ENCODE measurements at regions not wholly inside any gene's neighbourhood (a gene's known extent, or its start where the extent isn't known, plus 50 kb on each side); places are given as distances from the start of the nearest gene placed in this dataset.

GRCh38 chr4:4952273-4952672 is 67.0 kb downstream of the CYTL1 start:
- Histone ChIP-seq H3K4me2 (ENCODE audit: low read depth, low read length) (no peak overlapping the region), H2AFZ (ENCODE audit: low read length) (no peak overlapping the region), H3K4me3 (replicated peaks in 1 of 3; ENCODE audit: insufficient read depth in 1 of 3, low read depth in 2 of 3, low read length in 3 of 3) (no peak overlapping the region), H4K20me1 (ENCODE audit: insufficient read depth, low read length) (no peaks in the 10 kb centered on the region), H3K27ac (ENCODE audit: extremely low read length, insufficient read depth, low read length) (no peak overlapping the region), H3K9ac (ENCODE audit: insufficient read depth, low read depth, low read length) (no peak overlapping the region), H3K9me3 (ENCODE audit: low read length) (peaks cover 7% of the 10 kb centered on the region; the same call in 1 of the 2 replicates), H3K79me2 (ENCODE audit: insufficient read depth, low read length) (no peaks in the 10 kb centered on the region), H3K27me3 (ENCODE audit: control insufficient read depth in 1 of 2, insufficient read depth in 2 of 2, low read length in 2 of 2) (peaks cover 1 to 5% of the 10 kb centered on the region in 2 experiments; a peak in 2 of 5 replicates), H3K4me1 (ENCODE audit: insufficient read depth, low read length) (no peaks in the 10 kb centered on the region), H3K36me3 (replicated peaks in 1 of 2; ENCODE audit: control insufficient read depth in 1 of 2, insufficient read depth in 2 of 2, low read length in 2 of 2) (no peaks in the 10 kb centered on the region)
- POLR2A ChIA-PET: no interaction called here
- CTCF ChIA-PET (ENCODE audit: low intra/inter-chr PET ratio, low total read pairs): no interaction called here
- ATAC-seq (no peak), FAIRE-seq (no peak), DNase-seq (ENCODE audit: low spot score) (no peak)
- no TSS peak for BruUV-seq (replicated peaks)
- in situ Hi-C loops (cut with HindIII; ENCODE audit: extremely low pct_ligation_motif_present, low pct_unique_long_range_greater_than_20kb): no loop called here
- WGBS (ENCODE audit: low lambda C conversion rate): 33% methylated on average over 2 of the region's 2 CpGs
- TF ChIP-seq WIZ (CRISPR knock-in tag; IDR thresholded peaks at IDR 0.05) (no peak), NONO (IDR thresholded peaks at IDR 0.05) (no peak), NONO (CRISPR knock-in tag; conservative IDR thresholded peaks at IDR 0.05) (no peak), AKAP8 (CRISPR knock-in tag; IDR thresholded peaks at IDR 0.05) (no peak), TFDP2 (CRISPR knock-in tag; IDR thresholded peaks at IDR 0.05) (no peak), SAFB2 (CRISPR knock-in tag; IDR thresholded peaks at IDR 0.05; ENCODE audit: borderline replicate concordance, low read depth) (no peak), ZNF784 (CRISPR knock-in tag; IDR thresholded peaks at IDR 0.05; ENCODE audit: borderline replicate concordance) (no peak), SMAD3 (CRISPR knock-in tag; IDR thresholded peaks at IDR 0.05) (no peak), RFXAP (CRISPR knock-in tag; IDR thresholded peaks at IDR 0.05; ENCODE audit: borderline replicate concordance) (no peak), ZNF746 (CRISPR knock-in tag; IDR thresholded peaks at IDR 0.05) (no peak), CBX5 (CRISPR knock-in tag; IDR thresholded peaks at IDR 0.05; ENCODE audit: borderline replicate concordance) (no peak), TAF1 (CRISPR knock-in tag; IDR thresholded peaks at IDR 0.05) (no peak), FOXO1 (CRISPR knock-in tag; IDR thresholded peaks at IDR 0.05) (no peak), KDM5A (IDR thresholded peaks at IDR 0.05; ENCODE audit: borderline replicate concordance, low read length) (no peak), ZNF792 (CRISPR knock-in tag; IDR thresholded peaks at IDR 0.05) (no peak)
- TF ChIP-seq, protein P1, sequence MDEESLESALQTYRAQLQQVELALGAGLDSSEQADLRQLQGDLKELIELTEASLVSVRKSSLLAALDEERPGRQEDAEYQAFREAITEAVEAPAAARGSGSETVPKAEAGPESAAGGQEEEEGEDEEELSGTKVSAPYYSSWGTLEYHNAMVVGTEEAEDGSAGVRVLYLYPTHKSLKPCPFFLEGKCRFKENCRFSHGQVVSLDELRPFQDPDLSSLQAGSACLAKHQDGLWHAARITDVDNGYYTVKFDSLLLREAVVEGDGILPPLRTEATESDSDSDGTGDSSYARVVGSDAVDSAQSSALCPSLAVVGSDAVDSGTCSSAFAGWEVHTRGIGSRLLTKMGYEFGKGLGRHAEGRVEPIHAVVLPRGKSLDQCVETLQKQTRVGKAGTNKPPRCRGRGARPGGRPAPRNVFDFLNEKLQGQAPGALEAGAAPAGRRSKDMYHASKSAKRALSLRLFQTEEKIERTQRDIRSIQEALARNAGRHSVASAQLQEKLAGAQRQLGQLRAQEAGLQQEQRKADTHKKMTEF (CRISPR knock-in tag; IDR thresholded peaks at IDR 0.05): no peak
- TF ChIP-seq, protein P2, sequence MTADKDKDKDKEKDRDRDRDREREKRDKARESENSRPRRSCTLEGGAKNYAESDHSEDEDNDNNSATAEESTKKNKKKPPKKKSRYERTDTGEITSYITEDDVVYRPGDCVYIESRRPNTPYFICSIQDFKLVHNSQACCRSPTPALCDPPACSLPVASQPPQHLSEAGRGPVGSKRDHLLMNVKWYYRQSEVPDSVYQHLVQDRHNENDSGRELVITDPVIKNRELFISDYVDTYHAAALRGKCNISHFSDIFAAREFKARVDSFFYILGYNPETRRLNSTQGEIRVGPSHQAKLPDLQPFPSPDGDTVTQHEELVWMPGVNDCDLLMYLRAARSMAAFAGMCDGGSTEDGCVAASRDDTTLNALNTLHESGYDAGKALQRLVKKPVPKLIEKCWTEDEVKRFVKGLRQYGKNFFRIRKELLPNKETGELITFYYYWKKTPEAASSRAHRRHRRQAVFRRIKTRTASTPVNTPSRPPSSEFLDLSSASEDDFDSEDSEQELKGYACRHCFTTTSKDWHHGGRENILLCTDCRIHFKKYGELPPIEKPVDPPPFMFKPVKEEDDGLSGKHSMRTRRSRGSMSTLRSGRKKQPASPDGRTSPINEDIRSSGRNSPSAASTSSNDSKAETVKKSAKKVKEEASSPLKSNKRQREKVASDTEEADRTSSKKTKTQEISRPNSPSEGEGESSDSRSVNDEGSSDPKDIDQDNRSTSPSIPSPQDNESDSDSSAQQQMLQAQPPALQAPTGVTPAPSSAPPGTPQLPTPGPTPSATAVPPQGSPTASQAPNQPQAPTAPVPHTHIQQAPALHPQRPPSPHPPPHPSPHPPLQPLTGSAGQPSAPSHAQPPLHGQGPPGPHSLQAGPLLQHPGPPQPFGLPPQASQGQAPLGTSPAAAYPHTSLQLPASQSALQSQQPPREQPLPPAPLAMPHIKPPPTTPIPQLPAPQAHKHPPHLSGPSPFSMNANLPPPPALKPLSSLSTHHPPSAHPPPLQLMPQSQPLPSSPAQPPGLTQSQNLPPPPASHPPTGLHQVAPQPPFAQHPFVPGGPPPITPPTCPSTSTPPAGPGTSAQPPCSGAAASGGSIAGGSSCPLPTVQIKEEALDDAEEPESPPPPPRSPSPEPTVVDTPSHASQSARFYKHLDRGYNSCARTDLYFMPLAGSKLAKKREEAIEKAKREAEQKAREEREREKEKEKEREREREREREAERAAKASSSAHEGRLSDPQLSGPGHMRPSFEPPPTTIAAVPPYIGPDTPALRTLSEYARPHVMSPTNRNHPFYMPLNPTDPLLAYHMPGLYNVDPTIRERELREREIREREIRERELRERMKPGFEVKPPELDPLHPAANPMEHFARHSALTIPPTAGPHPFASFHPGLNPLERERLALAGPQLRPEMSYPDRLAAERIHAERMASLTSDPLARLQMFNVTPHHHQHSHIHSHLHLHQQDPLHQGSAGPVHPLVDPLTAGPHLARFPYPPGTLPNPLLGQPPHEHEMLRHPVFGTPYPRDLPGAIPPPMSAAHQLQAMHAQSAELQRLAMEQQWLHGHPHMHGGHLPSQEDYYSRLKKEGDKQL (CRISPR knock-in tag; IDR thresholded peaks at IDR 0.05; ENCODE audit: low read depth): no peak
- intact Hi-C loops (cut with micrococcal nuclease; ENCODE audit: unreplicated experiment): no loop called here
